ENCODE measurements at regions not wholly inside any gene's neighbourhood (a gene's known extent, or its start where the extent isn't known, plus 50 kb on each side); places are given as distances from the start of the nearest gene placed in this dataset.

DNA sequence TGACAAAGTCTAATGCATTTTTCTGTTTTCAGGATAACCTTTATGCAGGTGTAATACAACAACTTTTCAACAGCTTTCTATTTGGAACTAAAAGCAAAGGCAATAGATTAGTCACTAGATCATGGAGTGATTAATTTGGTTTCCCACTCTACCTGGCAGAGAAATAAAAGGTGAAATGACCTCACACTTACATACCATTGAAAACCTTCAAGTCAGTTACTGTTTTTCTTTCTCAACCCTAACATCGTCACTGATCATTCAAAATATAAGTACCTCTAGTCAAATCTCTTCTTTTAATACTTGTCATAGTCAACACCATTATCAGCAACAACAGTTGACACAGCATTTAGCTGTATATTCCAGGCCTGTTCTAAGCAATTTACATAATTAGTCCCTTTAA is 85.1 kb upstream of the ZCCHC13 start:
- TF ChIP-seq ZNF143 (CRISPR knock-in tag; IDR thresholded peaks at IDR 0.05) (no peak), ZNF335 (CRISPR knock-in tag; IDR thresholded peaks at IDR 0.05) (no peak), ARNT (IDR thresholded peaks at IDR 0.05) (no peak), SRF (IDR thresholded peaks at IDR 0.05; ENCODE audit: low read depth, low read length) (no peak), ZNF749 (CRISPR knock-in tag; IDR thresholded peaks at IDR 0.05; ENCODE audit: borderline replicate concordance) (no peak)
- TF ChIP-seq, protein P1, sequence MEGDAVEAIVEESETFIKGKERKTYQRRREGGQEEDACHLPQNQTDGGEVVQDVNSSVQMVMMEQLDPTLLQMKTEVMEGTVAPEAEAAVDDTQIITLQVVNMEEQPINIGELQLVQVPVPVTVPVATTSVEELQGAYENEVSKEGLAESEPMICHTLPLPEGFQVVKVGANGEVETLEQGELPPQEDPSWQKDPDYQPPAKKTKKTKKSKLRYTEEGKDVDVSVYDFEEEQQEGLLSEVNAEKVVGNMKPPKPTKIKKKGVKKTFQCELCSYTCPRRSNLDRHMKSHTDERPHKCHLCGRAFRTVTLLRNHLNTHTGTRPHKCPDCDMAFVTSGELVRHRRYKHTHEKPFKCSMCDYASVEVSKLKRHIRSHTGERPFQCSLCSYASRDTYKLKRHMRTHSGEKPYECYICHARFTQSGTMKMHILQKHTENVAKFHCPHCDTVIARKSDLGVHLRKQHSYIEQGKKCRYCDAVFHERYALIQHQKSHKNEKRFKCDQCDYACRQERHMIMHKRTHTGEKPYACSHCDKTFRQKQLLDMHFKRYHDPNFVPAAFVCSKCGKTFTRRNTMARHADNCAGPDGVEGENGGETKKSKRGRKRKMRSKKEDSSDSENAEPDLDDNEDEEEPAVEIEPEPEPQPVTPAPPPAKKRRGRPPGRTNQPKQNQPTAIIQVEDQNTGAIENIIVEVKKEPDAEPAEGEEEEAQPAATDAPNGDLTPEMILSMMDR (CRISPR knock-in tag; IDR thresholded peaks at IDR 0.05) = no peak
- TF ChIP-seq, protein P2, sequence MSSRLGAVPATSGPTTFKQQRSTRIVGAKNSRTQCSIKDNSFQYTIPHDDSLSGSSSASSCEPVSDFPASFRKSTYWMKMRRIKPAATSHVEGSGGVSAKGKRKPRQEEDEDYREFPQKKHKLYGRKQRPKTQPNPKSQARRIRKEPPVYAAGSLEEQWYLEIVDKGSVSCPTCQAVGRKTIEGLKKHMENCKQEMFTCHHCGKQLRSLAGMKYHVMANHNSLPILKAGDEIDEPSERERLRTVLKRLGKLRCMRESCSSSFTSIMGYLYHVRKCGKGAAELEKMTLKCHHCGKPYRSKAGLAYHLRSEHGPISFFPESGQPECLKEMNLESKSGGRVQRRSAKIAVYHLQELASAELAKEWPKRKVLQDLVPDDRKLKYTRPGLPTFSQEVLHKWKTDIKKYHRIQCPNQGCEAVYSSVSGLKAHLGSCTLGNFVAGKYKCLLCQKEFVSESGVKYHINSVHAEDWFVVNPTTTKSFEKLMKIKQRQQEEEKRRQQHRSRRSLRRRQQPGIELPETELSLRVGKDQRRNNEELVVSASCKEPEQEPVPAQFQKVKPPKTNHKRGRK (CRISPR knock-in tag; IDR thresholded peaks at IDR 0.05) = no peak
